ENCODE measurements at regions not wholly inside any gene's neighbourhood (a gene's known extent, or its start where the extent isn't known, plus 50 kb on each side); places are given as distances from the start of the nearest gene placed in this dataset.

GRCh38 chr18:41490861-41491260 is 464.2 kb upstream of the PIK3C3 start:
- Histone ChIP-seq H3K9me3 (no peaks in the 10 kb centered on the region), H3K4me3 (no peak overlapping the region)
- ATAC-seq (ENCODE audit: insufficient number of reproducible peaks, low FRiP score, low read depth) = no peak

GRCh38 chr18:41486575-41486974 is 468.5 kb upstream of the PIK3C3 start:
- no peak for TF ChIP-seq CTCF (IDR thresholded peaks at IDR 0.05)
- Histone ChIP-seq H3K4me1 (ENCODE audit: control insufficient read depth in 1 of 2, low read depth in 2 of 2) (no peaks in the 10 kb centered on the region), H3K4me3 (no peak overlapping the region), H3K36me3 (no peaks in the 10 kb centered on the region), H3K27ac (no peak overlapping the region), H3K9me3 (no peaks in the 10 kb centered on the region), H3K27me3 (replicated peaks; ENCODE audit: insufficient read depth) (no peaks in the 10 kb centered on the region)
- no peak for DNase-seq (ENCODE audit: low spot score)
- no peak for ATAC-seq (ENCODE audit: insufficient number of reproducible peaks, low FRiP score, low read depth)

More at GRCh38 chr18:41490861-41491260, 464.2 kb upstream of the PIK3C3 start:
- H3K27me3 ChIP-seq (replicated peaks; ENCODE audit: insufficient read depth) = no peaks in the 10 kb centered on the region
- no peaks in the 10 kb centered on the region for H3K36me3 ChIP-seq
- DNase-seq (ENCODE audit: low spot score) = no peak
- TF ChIP-seq CTCF (IDR thresholded peaks at IDR 0.05) = no peak
- no peak overlapping the region for H3K27ac ChIP-seq
- no peaks in the 10 kb centered on the region for H3K4me1 ChIP-seq (ENCODE audit: control insufficient read depth in 1 of 2, low read depth in 2 of 2)

- Histone ChIP-seq H3K4me1 (ENCODE audit: control insufficient read depth in 1 of 2, low read depth in 2 of 2) (no peaks in the 10 kb centered on the region), H3K27me3 (replicated peaks; ENCODE audit: insufficient read depth) (no peaks in the 10 kb centered on the region), H3K4me3 (no peak overlapping the region), H3K9me3 (no peaks in the 10 kb centered on the region), H3K27ac (no peak overlapping the region), H3K36me3 (no peaks in the 10 kb centered on the region)
- no peak for TF ChIP-seq CTCF (IDR thresholded peaks at IDR 0.05)
- no peak for DNase-seq (ENCODE audit: low spot score)
- ATAC-seq (ENCODE audit: insufficient number of reproducible peaks, low FRiP score, low read depth) = no peak
Observed at GRCh38 chr18:41484069-41484468, 471.0 kb upstream of the PIK3C3 start.

GRCh38 chr18:41482501-41482900 is 472.5 kb upstream of the PIK3C3 start:
- TF ChIP-seq CTCF (IDR thresholded peaks at IDR 0.05) = no peak
- H3K27me3 ChIP-seq (replicated peaks; ENCODE audit: insufficient read depth) = no peaks in the 10 kb centered on the region
- no peaks in the 10 kb centered on the region for H3K36me3 ChIP-seq
- no peak for ATAC-seq (ENCODE audit: insufficient number of reproducible peaks, low FRiP score, low read depth)
- H3K4me3 ChIP-seq = no peak overlapping the region
- H3K4me1 ChIP-seq (ENCODE audit: control insufficient read depth in 1 of 2, low read depth in 2 of 2) = no peaks in the 10 kb centered on the region
- no peak overlapping the region for H3K27ac ChIP-seq
- no peaks in the 10 kb centered on the region for H3K9me3 ChIP-seq
- DNase-seq (ENCODE audit: low spot score) = no peak

- DNase-seq (ENCODE audit: low spot score) (no peak), ATAC-seq (ENCODE audit: insufficient number of reproducible peaks, low FRiP score, low read depth) (no peak)
- Histone ChIP-seq H3K4me1 (ENCODE audit: control insufficient read depth in 1 of 2, low read depth in 2 of 2) (no peaks in the 10 kb centered on the region), H3K27me3 (replicated peaks; ENCODE audit: insufficient read depth) (no peaks in the 10 kb centered on the region), H3K36me3 (no peaks in the 10 kb centered on the region), H3K9me3 (no peaks in the 10 kb centered on the region), H3K27ac (no peak overlapping the region), H3K4me3 (no peak overlapping the region)
- no peak for TF ChIP-seq CTCF (IDR thresholded peaks at IDR 0.05)
Observed at GRCh38 chr18:41466436-41467160, 488.4 kb upstream of the PIK3C3 start.
